ENCODE measurements at regions not wholly inside any gene's neighbourhood (a gene's known extent, or its start where the extent isn't known, plus 50 kb on each side); places are given as distances from the start of the nearest gene placed in this dataset.

DNA sequence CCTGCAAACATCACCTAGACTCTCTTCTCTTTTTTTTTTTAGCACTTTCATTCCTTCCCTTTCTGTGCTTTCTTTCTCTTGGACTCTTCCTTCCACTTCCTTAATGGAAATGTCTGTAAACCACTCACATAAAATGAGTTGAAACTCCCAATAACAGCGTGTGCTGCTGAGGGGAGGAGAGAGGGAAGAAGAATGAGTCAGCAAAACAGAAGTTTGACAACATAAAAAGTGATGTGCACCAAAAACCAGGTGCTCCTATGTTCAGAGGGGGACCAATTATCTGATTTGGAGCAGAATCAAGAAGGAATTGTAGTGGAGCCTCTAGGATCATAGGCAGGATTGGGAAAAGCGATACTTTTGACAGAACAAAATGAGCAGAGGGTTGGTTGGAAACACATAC, 712.1 kb upstream of the IGFBP3 start:
- Histone ChIP-seq H3K27me3 (no peaks in the 10 kb centered on the region), H3K4me1 (replicated peaks in 1 of 2) (no peaks in the 10 kb centered on the region), H3K4me3 (no peak overlapping the region), H3K36me3 (replicated peaks in 1 of 2) (no peaks in the 10 kb centered on the region), H3K9me3 (replicated peaks in 1 of 3) (no peaks in the 10 kb centered on the region), H3K27ac (no peak overlapping the region)
- TF ChIP-seq POLR2A (IDR thresholded peaks at IDR 0.05), result no peak
- TF ChIP-seq, protein P1, sequence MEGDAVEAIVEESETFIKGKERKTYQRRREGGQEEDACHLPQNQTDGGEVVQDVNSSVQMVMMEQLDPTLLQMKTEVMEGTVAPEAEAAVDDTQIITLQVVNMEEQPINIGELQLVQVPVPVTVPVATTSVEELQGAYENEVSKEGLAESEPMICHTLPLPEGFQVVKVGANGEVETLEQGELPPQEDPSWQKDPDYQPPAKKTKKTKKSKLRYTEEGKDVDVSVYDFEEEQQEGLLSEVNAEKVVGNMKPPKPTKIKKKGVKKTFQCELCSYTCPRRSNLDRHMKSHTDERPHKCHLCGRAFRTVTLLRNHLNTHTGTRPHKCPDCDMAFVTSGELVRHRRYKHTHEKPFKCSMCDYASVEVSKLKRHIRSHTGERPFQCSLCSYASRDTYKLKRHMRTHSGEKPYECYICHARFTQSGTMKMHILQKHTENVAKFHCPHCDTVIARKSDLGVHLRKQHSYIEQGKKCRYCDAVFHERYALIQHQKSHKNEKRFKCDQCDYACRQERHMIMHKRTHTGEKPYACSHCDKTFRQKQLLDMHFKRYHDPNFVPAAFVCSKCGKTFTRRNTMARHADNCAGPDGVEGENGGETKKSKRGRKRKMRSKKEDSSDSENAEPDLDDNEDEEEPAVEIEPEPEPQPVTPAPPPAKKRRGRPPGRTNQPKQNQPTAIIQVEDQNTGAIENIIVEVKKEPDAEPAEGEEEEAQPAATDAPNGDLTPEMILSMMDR (IDR thresholded peaks at IDR 0.05), result no peak
- intact Hi-C loops (cut with DNase I), result no loop called here
- 77 to 93% (median 80%) methylated on average over 2 of the region's 2 CpGs for WGBS, 4 donors
- DNase-seq, result no peak

DNA sequence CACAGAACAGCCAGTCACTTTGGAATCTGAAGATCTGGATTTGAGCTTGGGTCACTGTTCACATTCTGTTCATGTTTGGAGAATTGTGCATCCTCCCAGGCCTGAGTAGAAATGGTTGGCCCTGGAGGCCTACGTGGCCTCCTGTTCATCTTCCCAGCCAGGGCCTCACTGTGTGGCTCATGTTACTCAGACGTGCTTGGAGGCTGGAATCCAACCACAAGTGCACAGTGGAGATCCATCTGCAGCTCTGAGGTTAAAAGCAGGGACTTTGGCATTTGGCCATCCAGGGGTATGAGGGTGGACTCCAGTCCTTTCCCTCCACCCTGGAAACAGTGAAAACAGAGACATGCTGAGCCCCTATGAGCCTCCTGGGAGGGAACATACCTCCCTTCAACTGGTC, 709.0 kb upstream of the IGFBP3 start:
- 65 to 100% (median 72%) methylated on average over 1 to 2 of the region's 2 CpGs for whole genome bisulfite sequencing, 4 donors
- H3K27me3 ChIP-seq, result no peaks in the 10 kb centered on the region
- no peak for TF ChIP-seq POLR2A (IDR thresholded peaks at IDR 0.05)
- TF ChIP-seq, protein P1 (IDR thresholded peaks at IDR 0.05), result no peak
- no peak overlapping the region for H3K4me3 ChIP-seq
- no peak overlapping the region for H3K27ac ChIP-seq
- no peaks in the 10 kb centered on the region for H3K4me1 ChIP-seq (replicated peaks in 1 of 2)
- no peaks in the 10 kb centered on the region for H3K9me3 ChIP-seq (replicated peaks in 1 of 3)
- no peak for DNase-seq
- H3K36me3 ChIP-seq (replicated peaks in 1 of 2), result no peaks in the 10 kb centered on the region
- intact Hi-C loops (cut with DNase I), result no loop called here

DNA sequence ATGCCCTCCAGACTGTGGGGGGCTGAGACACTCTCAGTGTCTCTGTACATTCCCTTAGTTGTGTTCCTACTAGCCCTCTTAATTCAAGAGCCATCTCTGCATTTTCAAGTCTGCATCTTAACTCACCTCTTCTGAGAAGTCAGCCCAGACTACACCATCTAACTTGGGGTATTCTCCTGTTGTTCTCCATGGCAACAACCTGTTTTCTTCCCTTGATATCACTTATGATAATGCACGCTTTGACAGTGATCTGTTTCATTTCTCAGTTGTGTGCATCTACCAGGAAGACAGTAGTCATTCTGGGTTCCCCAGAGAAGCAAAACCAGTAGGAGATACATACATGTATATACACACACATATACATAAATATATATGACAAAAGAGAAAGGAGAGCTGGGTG, 707.3 kb upstream of the IGFBP3 start:
- H3K4me3 ChIP-seq, result no peak overlapping the region
- 77 to 92% (median 88%) methylated on average over 1 of the region's 1 CpG for WGBS, 4 donors
- H3K27me3 ChIP-seq, result no peaks in the 10 kb centered on the region
- no peak for DNase-seq
- no peaks in the 10 kb centered on the region for H3K9me3 ChIP-seq (replicated peaks in 1 of 3)
- H3K36me3 ChIP-seq (replicated peaks in 1 of 2), result no peaks in the 10 kb centered on the region
- no peaks in the 10 kb centered on the region for H3K4me1 ChIP-seq (replicated peaks in 1 of 2)
- TF ChIP-seq, protein P1 (IDR thresholded peaks at IDR 0.05), result no peak
- TF ChIP-seq POLR2A (IDR thresholded peaks at IDR 0.05), result no peak
- H3K27ac ChIP-seq, result no peak overlapping the region
- intact Hi-C loops (cut with DNase I), result no loop called here

DNA sequence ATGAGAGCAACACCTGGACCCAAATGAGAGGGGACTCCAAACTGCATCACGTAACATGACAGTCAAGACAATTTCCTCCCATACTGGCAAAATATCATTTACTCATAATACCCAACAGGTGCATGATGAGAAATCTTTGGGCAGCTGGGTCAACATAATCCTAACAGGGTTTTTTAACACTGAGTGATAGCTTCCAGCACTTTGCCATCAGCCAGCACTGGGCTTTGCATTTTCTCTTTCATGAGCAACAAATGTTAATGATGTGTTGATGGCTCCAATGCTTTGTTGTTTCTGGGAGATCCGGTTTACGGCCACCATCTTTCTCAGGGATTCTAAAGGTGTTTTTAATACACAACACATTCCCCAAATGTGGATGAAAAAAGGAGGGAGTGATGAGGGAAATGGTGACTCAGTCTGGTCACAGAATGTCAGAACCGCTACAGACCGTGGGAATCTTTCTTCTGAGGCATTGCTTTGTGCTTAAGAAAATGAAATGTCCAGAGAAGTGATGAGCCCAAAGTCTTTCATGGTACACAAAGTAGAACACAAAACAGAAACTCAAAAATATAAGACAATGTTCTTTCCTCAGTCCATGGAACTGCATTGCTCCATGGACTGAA, 705.7 kb upstream of the IGFBP3 start:
- Histone ChIP-seq H3K9me3 (replicated peaks in 1 of 3) (no peaks in the 10 kb centered on the region), H3K27ac (no peak overlapping the region), H3K27me3 (no peaks in the 10 kb centered on the region), H3K4me1 (replicated peaks in 1 of 2) (no peaks in the 10 kb centered on the region), H3K36me3 (replicated peaks in 1 of 2) (no peaks in the 10 kb centered on the region), H3K4me3 (no peak overlapping the region)
- intact Hi-C loops (cut with DNase I), result no loop called here
- no peak for TF ChIP-seq POLR2A (IDR thresholded peaks at IDR 0.05)
- TF ChIP-seq, protein P1 (IDR thresholded peaks at IDR 0.05), result no peak
- DNase-seq, result no peak
- 85 to 91% (median 89%) methylated on average over 5 of the region's 5 CpGs for WGBS, 4 donors

Data from adrenal gland (tissue), 9 donors.